ENCODE measurements at regions not wholly inside any gene's neighbourhood (a gene's known extent, or its start where the extent isn't known, plus 50 kb on each side); places are given as distances from the start of the nearest gene placed in this dataset.

DNA sequence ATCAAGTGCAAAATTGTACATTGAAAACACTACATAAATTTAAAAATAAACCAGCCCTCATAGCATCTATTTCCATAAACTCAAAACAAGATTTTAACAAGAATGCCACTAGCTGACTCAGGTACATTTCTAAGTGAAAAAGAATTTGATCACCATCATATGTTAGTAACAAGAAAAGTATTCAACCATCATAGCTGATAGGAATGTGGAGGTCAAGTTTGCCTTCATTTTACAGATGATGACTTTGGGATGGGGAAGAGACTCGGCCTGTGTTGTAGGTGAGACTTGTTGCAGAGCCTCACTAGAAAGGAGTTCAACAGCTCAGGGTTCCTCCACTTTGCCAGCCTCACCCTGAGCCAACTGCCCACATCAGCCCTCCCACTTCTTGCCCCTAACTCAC, 318.8 kb upstream of the FAM78B start:
- Histone ChIP-seq H3K9me1 (replicated peaks; ENCODE audit: control insufficient read depth, extremely low read depth, insufficient read depth, low read length) (no peaks in the 10 kb centered on the region), H3K36me3 (ENCODE audit: control insufficient read depth in 2 of 2, extremely low read depth in 1 of 2, insufficient read depth in 2 of 2, low read length in 2 of 2) (no peaks in the 10 kb centered on the region), H3K27me3 (ENCODE audit: control insufficient read depth in 2 of 2, insufficient read depth in 2 of 2, low read length in 2 of 2) (no peaks in the 10 kb centered on the region), H4K20me1 (replicated peaks; ENCODE audit: control insufficient read depth, extremely low read depth, insufficient read depth, low read length) (no peaks in the 10 kb centered on the region), H3K9ac (replicated peaks; ENCODE audit: extremely low read depth, insufficient read depth, low read length) (no peak overlapping the region), H3K4me1 (ENCODE audit: control insufficient read depth, extremely low read depth, insufficient read depth, low read length) (no peaks in the 10 kb centered on the region), H3K79me2 (ENCODE audit: control insufficient read depth, insufficient read depth, low read length) (no peaks in the 10 kb centered on the region), H3K4me3 (replicated peaks in 1 of 3; ENCODE audit: insufficient read depth in 1 of 3, low read depth in 1 of 3, low read length in 3 of 3) (no peak overlapping the region), H3K4me2 (ENCODE audit: insufficient read depth, low read length) (no peak overlapping the region), H3K9me3 (replicated peaks; ENCODE audit: control insufficient read depth, insufficient read depth, low read length) (no peaks in the 10 kb centered on the region), H3K27ac (ENCODE audit: insufficient read depth, low read depth, low read length) (no peak overlapping the region), H2AFZ (ENCODE audit: low read depth, low read length) (no peak overlapping the region)
- BruUV-seq (replicated peaks), result no TSS peak
- ChIA-PET CTCF (no interaction called here), POLR2A (no interaction called here)
- DNase-seq (ENCODE audit: low read depth, low spot score) (no peak), FAIRE-seq (no peak)
- intact Hi-C loops (cut with micrococcal nuclease) (no loop called here), dilution Hi-C loops (cut with MboI; ENCODE audit: extremely low pct_ligation_motif_present, low sequenced_read_pairs) (no loop called here)
- TF ChIP-seq, protein P1, sequence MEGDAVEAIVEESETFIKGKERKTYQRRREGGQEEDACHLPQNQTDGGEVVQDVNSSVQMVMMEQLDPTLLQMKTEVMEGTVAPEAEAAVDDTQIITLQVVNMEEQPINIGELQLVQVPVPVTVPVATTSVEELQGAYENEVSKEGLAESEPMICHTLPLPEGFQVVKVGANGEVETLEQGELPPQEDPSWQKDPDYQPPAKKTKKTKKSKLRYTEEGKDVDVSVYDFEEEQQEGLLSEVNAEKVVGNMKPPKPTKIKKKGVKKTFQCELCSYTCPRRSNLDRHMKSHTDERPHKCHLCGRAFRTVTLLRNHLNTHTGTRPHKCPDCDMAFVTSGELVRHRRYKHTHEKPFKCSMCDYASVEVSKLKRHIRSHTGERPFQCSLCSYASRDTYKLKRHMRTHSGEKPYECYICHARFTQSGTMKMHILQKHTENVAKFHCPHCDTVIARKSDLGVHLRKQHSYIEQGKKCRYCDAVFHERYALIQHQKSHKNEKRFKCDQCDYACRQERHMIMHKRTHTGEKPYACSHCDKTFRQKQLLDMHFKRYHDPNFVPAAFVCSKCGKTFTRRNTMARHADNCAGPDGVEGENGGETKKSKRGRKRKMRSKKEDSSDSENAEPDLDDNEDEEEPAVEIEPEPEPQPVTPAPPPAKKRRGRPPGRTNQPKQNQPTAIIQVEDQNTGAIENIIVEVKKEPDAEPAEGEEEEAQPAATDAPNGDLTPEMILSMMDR (IDR thresholded peaks at IDR 0.05; ENCODE audit: extremely low read depth in 1 of 2, insufficient read depth in 1 of 2, low read depth in 1 of 2, low read length in 2 of 2), result no peak
- TF ChIP-seq GATA2 (IDR thresholded peaks at IDR 0.05; ENCODE audit: insufficient read depth, insufficient read length, low read depth, low read length) (no peak), FOS (IDR thresholded peaks at IDR 0.05; ENCODE audit: borderline replicate concordance, insufficient read depth, low read length) (no peak), JUN (IDR thresholded peaks at IDR 0.05; ENCODE audit: borderline replicate concordance, insufficient read depth, insufficient read length, low read depth) (no peak), EZH2 (IDR thresholded peaks at IDR 0.05; ENCODE audit: borderline replicate concordance, low read depth, low read length, severe bottlenecking) (no peak), POLR2AphosphoS5 (IDR thresholded peaks at IDR 0.05; ENCODE audit: insufficient read depth, low read depth, low read length) (no peak), MYC (IDR thresholded peaks at IDR 0.05; ENCODE audit: low read depth, low read length) (no peak), POLR2A (IDR thresholded peaks at IDR 0.05; ENCODE audit: low read depth, low read length) (no peak)
- TF ChIP-seq, protein P2, sequence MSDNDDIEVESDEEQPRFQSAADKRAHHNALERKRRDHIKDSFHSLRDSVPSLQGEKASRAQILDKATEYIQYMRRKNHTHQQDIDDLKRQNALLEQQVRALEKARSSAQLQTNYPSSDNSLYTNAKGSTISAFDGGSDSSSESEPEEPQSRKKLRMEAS (IDR thresholded peaks at IDR 0.05; ENCODE audit: insufficient read depth, insufficient read length), result no peak

Data from endothelial cell of umbilical vein (primary cell).